NT2/D1 (cell line): ENCODE measurements at regions not wholly inside any gene's neighbourhood (a gene's known extent, or its start where the extent isn't known, plus 50 kb on each side); places are given as distances from the start of the nearest gene placed in this dataset.
"Not testable (repeated sequence)": the region's sequence is repeated elsewhere in the genome, so short reads cannot be mapped to it uniquely, and the experiment has no call there.

Experiments
- DNase-seq: peaks from one replicate; pipeline ENCODE4 v3.0.0-alpha.2; 2011; ENCODE audit warnings: low read depth, low spot score
- H3K27me3 ChIP-seq: 2 replicates; pipeline ENCODE4 v1.6.0; 2011; ENCODE audit warnings: mild to moderate bottlenecking; ENCODE audit not compliant: insufficient read length, insufficient read depth
- H3K36me3 ChIP-seq: 2 replicates; pipeline ENCODE4 v1.6.1; 2011; ENCODE audit warnings: mild to moderate bottlenecking, low read length, mixed read lengths; ENCODE audit not compliant: insufficient read depth, insufficient read length
- H3K4me1 ChIP-seq: 2 replicates; pipeline ENCODE4 v1.5.1; 2011; ENCODE audit not compliant: insufficient read depth, insufficient read length
- H3K4me3 ChIP-seq: 2 replicates; pipeline ENCODE4 v1.5.1; 2011; ENCODE audit warnings: low read depth; ENCODE audit not compliant: insufficient read length
- H3K9ac ChIP-seq: 2 replicates; pipeline ENCODE4 v1.6.0; 2011; ENCODE audit warnings: low read depth; ENCODE audit not compliant: insufficient read length
- H3K9me3 ChIP-seq: 2 replicates; pipeline ENCODE4 v1.5.1; 2011; ENCODE audit warnings: mild to moderate bottlenecking, low read length; ENCODE audit not compliant: insufficient read depth
- SUZ12 ChIP-seq: IDR thresholded peaks from 2 replicates; pipeline ENCODE4 v1.6.1; 2011; ENCODE audit not compliant: insufficient read length, insufficient read depth; ENCODE audit errors: extremely low read depth
- YY1 ChIP-seq: IDR thresholded peaks from 2 replicates; pipeline ENCODE4 v1.6.1; 2011; ENCODE audit not compliant: insufficient read length, insufficient read depth
- ZNF274 ChIP-seq: IDR thresholded peaks from 2 replicates; pipeline ENCODE4 v1.6.1; 2011; ENCODE audit warnings: mild to moderate bottlenecking, low read depth, low read length

- TF ChIP-seq ZNF274: no peak
- Histone ChIP-seq H3K36me3 (no peaks in the 10 kb centered on the region), H3K9ac (no peak overlapping the region), H3K4me3 (no peak overlapping the region), H3K4me1 (no peaks in the 10 kb centered on the region), H3K27me3 (no peaks in the 10 kb centered on the region), H3K9me3 (peaks cover 22% of the 10 kb centered on the region)
- DNase-seq: no peak
Observed at GRCh38 chr2:161480123-161480522, 64.0 kb downstream of the TBR1 start.

- TF ChIP-seq SUZ12: no peak
- TF ChIP-seq ZNF274: no peak
- no peak for TF ChIP-seq YY1
- DNase-seq: no peak
Observed at GRCh38 chr2:161481619-161482018, 65.5 kb downstream of the TBR1 start.

GRCh38 chr2:161484061-161484460, 68.0 kb downstream of the TBR1 start:
- H3K4me1 ChIP-seq: no peaks in the 10 kb centered on the region
- no peak for DNase-seq
- no peak overlapping the region for H3K9ac ChIP-seq
- H3K9me3 ChIP-seq: peaks cover 22% of the 10 kb centered on the region
- no peaks in the 10 kb centered on the region for H3K27me3 ChIP-seq
- TF ChIP-seq YY1 (no peak), ZNF274 (no peak), SUZ12 (no peak)
- no peaks in the 10 kb centered on the region for H3K36me3 ChIP-seq
- no peak overlapping the region for H3K4me3 ChIP-seq

More at GRCh38 chr2:161481619-161482018, 65.5 kb downstream of the TBR1 start:
- no peaks in the 10 kb centered on the region for H3K4me1 ChIP-seq
- H3K9ac ChIP-seq: no peak overlapping the region
- H3K36me3 ChIP-seq: no peaks in the 10 kb centered on the region
- no peak overlapping the region for H3K4me3 ChIP-seq
- H3K9me3 ChIP-seq: peaks cover 22% of the 10 kb centered on the region
- no peaks in the 10 kb centered on the region for H3K27me3 ChIP-seq

- no peak for DNase-seq
- no peaks in the 10 kb centered on the region for H3K36me3 ChIP-seq
Observed at GRCh38 chr2:161486111-161486510, 70.0 kb downstream of the TBR1 start.

GRCh38 chr2:161488131-161488699, 72.1 kb downstream of the TBR1 start:
- no peaks in the 10 kb centered on the region for H3K27me3 ChIP-seq
- H3K9ac ChIP-seq: no peak overlapping the region
- no peak for DNase-seq
- no peak overlapping the region for H3K4me3 ChIP-seq
- no peaks in the 10 kb centered on the region for H3K36me3 ChIP-seq
- H3K9me3 ChIP-seq: no peaks in the 10 kb centered on the region
- TF ChIP-seq SUZ12 (no peak), YY1 (no peak), ZNF274 (no peak)
- no peaks in the 10 kb centered on the region for H3K4me1 ChIP-seq

More at GRCh38 chr2:161486111-161486510, 70.0 kb downstream of the TBR1 start:
- Histone ChIP-seq H3K9ac (no peak overlapping the region), H3K27me3 (no peaks in the 10 kb centered on the region), H3K4me3 (no peak overlapping the region), H3K4me1 (no peaks in the 10 kb centered on the region), H3K9me3 (peaks cover 10% of the 10 kb centered on the region)
- TF ChIP-seq ZNF274: no peak
- TF ChIP-seq YY1: no peak
- TF ChIP-seq SUZ12: no peak

GRCh38 chr2:161488879-161489278, 72.8 kb downstream of the TBR1 start:
- no peak for DNase-seq
- Histone ChIP-seq H3K9me3 (no peaks in the 10 kb centered on the region), H3K36me3 (no peaks in the 10 kb centered on the region), H3K4me1 (no peaks in the 10 kb centered on the region), H3K27me3 (no peaks in the 10 kb centered on the region), H3K9ac (no peak overlapping the region), H3K4me3 (no peak overlapping the region)
- TF ChIP-seq SUZ12 (no peak), ZNF274 (no peak)

- DNase-seq, H3K36me3 ChIP-seq, H3K4me3 ChIP-seq, H3K9me3 ChIP-seq, H3K27me3 ChIP-seq, H3K9ac ChIP-seq, H3K4me1 ChIP-seq: not testable (repeated sequence)
Observed at GRCh38 chr2:161500892-161501610, 85.0 kb downstream of the TBR1 start.

DNA sequence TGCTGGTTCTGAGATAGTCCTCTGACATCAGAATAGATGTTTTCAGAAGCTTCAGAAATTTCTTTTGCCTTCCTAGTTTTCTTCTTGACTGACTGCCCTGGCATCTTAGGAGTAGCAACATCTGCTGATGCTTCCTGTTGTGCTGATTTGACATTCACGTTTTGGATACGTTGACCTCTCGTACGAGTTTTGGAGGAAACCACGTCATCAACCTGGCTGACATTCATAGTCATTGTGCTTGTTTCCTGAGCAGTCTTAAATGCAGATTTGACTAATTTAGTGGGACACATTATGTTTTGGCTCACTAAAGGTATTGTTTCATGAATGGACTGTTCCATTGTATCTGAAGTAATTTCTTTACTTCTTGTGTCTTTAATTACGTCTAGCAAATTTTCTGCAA, 86.2 kb downstream of the TBR1 start:
- not testable (repeated sequence) for H3K9me3 ChIP-seq, H3K4me3 ChIP-seq, H3K4me1 ChIP-seq, H3K9ac ChIP-seq, H3K36me3 ChIP-seq, DNase-seq, H3K27me3 ChIP-seq

DNA sequence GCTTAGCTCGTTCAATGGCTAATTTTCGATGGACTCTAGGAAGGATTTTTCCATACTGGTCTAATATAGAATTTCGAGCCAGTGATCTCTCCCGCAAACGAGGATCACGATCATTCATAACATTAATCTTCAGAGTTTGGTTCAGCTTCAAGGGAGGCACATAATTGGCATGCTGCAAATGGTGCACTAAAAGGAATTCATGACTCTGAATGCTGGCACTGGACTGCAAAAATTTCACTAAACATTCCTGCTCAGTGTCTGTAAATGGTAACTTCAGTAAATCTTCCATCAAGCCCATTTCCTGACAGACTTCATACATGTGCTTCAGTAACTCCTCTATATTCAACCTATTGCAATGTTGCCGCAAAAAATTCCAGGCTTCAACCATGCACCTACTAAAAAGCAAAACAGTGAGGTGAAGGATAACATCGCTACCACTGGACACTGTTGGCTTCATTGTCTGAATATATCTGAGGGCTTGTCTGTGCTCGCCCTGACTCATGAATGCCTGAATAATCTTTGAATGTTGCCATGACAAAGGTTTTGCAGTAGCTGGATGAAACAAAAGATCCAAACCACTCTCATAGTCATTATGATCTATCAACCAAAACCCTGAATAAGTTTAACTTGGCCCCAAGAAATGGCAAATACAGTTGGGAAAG, 88.7 kb downstream of the TBR1 start:
- H3K4me3 ChIP-seq, H3K27me3 ChIP-seq, H3K9me3 ChIP-seq, H3K9ac ChIP-seq, H3K4me1 ChIP-seq, H3K36me3 ChIP-seq, DNase-seq: not testable (repeated sequence)

- H3K4me1 ChIP-seq, H3K36me3 ChIP-seq, H3K4me3 ChIP-seq, H3K27me3 ChIP-seq, H3K9me3 ChIP-seq, DNase-seq, H3K9ac ChIP-seq: not testable (repeated sequence)
Observed at GRCh38 chr2:161505466-161505865, 89.4 kb downstream of the TBR1 start.
